NCI-H2227 treated with DMSO at 0.1 percent for 48 hours (cell line): ENCODE measurements at regions not wholly inside any gene's neighbourhood (a gene's known extent, or its start where the extent isn't known, plus 50 kb on each side); places are given as distances from the start of the nearest gene placed in this dataset.

Experiments used
- DNase-seq: peaks from one replicate; lab custom pipeline; 2025; lab: John Stamatoyannopoulos, UW

DNA sequence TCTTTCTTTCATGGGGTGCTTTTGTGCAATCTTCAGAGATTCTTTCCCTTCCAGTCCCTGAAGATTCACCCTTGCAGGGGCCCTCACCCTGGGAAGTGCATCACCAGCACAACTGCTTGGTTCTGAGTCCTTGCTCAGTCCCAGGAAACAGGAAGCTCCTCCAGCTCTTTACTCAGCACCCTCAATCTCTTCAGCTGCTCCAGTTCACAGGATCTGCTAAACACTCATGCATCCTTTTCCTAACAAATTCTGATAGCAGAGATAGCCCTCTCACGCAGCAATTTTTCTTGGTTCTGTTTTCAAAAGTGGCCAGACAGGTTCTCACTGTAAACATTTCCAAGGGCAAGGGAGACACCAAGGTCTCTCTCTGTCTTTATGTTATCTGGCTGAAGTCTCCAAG is 823.1 kb downstream of the LIG4 start:
- DNase-seq: no peak

DNA sequence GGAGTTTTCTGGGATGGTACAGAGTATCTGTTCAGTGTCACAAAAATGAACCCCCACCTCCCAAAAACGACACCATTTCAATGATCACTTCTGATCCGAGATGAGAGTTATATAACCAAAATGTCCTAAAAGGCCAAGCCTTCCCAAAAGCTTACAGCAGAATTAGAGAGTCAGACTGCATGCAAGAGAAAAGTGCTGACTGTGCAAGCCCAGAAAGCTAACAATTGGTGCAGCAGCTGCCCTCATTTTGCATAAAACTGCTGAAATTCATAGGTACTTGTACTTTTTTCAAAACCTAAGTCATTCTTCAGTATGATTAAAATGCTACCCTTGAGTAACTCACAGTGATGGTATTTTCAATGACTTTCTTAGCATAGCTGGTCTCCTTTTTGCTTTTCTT is 819.6 kb upstream of the ARGLU1 start:
- DNase-seq: no peak

DNA sequence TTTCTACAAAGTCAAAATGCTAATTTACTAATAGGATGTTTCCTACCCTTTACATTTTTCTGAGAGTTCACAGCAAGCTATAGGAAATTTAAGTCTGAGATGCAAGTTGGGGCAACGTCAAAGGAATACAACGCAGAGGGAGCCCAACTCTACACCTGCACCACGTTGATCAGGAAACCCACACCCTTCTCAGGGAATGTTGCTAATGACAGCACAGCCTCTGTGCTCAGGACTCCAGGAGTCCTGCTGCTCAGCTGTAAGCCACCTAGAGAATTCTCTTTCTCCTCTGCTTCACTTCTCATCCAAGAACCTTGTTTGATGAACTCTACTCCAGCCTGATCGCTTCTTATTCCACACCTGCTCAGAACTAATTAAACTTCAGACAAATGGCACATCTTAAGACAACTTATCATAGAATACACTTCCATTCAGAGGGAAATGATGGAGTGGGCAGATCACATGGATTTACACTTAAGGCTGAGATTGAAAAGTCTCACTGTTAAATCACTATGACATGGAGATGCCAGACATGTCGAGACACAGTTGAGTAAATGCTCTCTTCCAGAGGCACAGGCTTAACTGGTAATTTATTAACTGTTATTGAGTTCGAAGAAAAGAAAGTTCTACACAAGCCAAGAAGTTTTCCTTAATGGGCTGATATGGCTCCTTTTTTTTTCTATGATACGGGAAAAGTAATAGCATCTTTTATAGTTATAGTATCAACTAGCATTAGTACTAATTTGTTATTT is 811.6 kb upstream of the ARGLU1 start:
- no peak for DNase-seq

DNA sequence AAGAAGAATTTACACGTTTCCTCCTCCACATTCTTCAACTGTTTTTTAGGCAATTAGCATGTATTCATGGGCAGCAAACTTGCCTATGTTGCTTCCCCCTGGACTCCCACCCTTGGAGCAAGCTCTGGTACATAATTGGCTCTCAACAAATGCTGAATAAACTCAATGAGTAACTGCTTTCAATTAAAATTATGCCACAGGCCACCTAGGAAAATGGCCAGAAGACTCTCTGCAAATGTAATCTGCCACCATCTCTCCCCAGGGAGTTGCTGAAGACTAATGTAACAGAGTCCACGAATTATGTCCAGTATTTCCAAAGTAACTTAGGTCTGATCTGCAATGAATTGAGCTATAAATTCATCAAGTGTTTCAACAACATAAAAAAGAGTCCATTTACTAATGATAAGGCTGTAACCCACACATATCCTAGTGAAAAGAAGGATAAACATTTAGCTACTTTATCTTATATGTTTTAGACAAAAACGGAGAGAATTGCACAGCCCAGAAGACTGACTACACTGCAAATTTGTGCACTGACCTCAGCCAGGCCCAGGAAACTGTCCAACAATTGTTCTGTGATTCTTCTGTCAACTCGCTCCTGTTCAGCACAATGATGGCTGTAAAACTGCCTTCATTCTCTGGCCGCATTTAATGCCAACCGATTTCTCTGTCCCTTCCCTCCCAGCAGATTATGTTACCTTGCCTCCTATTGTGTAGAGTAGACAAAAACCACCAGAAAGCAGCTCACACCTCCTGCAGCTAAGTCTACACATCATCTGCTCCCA is 808.6 kb upstream of the ARGLU1 start:
- DNase-seq: no peak

DNA sequence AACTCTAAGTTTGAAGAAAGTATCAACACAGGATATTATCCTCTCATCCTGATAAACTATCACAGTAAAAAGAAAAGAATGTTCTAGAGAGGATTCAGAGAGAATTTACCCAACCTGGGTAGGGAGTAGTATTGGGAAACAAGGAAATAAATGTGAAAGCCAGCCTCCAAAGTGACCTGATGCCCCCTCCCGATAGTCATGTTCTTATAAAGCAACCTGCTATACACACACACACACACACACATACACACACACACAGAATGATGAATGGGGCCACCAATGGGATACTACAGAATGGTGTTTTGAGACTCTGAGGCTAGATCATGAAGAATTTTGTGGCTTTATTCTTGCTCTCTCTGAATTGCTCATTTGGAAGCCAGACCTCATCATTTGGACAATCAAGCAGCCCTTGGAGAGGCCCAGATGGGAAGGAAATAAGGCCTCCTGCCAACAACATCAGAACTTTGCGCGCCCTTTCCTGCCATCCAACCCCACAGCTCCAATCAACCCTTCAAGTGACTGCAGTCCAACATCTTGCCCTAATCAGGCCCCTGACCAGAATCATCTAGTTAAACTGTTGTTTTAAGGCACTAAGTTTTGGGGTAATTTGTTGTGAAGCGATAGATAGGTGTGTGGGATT is 807.9 kb upstream of the ARGLU1 start:
- DNase-seq: no peak

DNA sequence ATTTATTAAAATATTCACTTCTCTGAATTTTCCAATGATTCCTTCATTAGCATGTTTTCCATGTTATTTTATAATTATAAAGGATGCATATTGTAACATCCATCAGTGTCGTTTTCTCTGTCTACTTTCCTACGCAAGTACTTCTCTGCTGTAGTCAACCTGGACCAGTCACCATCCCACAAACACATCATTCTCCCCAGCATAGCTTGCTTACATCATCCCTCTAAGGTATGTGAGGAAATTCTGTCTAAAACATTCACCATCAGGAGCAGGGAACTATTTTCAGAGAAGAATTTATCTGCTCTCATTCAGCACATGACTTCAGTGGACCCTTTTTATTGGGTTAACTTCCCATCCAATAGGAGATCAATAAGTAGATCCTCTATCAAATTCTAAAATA is 806.1 kb upstream of the ARGLU1 start:
- DNase-seq: no peak

GRCh38 chr13:107373551-107373950 is 805.6 kb upstream of the ARGLU1 start:
- peak; percentile 31 for DNase-seq

DNA sequence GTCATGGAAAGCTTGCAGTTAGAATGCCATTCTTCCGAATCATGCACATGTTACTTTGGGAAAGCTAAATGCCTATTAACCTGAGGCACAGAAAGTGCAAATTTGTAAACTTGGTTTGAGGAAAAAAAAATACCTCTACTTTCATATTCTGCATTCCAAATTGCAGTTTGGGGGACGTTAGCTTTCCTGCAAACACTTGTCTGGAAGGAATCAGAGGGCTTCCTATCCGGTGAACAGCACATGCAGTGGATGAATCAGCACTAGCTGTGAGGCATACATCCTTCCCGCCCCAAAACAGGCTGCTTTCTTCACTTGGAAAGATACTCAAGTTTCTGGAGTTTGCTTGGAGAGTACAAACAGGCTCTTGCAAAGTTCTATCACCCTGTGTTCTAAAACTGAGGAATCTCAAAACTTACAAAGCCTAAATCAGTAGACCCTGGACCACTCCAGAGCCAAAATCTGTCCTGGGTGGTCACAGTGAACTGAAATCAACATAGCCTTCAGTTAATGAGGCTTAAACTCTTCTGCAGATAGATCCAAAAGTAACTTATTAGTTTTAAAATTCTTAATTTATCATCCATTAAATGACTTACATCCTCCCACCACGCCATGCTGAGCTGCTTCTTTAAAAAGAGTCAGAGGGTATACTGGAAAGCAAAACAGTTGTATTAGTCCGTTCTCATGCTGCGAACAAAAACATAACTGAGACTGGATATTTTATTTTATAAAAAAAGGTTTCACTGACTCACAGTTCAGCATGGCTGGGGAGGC is 802.3 kb upstream of the ARGLU1 start:
- DNase-seq: no peak

DNA sequence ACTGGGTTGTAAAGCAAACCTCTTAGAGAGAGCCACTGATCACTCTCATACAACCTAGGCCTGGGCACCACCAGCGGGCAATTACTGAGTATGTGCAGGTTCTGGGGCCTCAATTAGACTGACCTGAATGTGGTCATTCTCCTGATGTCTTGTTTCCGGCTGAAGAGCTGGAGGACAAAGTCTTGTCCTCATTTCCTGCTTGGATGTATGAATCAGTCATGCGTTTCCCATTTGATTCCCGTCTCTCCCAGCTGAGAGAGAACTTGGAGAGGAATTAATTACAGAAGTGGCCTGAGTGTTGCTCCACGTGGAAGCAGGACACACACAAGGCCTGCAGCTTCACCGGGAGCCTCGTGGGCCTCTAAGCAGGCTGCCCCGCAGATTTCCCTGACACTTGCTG is 799.3 kb upstream of the ARGLU1 start:
- no peak for DNase-seq

DNA sequence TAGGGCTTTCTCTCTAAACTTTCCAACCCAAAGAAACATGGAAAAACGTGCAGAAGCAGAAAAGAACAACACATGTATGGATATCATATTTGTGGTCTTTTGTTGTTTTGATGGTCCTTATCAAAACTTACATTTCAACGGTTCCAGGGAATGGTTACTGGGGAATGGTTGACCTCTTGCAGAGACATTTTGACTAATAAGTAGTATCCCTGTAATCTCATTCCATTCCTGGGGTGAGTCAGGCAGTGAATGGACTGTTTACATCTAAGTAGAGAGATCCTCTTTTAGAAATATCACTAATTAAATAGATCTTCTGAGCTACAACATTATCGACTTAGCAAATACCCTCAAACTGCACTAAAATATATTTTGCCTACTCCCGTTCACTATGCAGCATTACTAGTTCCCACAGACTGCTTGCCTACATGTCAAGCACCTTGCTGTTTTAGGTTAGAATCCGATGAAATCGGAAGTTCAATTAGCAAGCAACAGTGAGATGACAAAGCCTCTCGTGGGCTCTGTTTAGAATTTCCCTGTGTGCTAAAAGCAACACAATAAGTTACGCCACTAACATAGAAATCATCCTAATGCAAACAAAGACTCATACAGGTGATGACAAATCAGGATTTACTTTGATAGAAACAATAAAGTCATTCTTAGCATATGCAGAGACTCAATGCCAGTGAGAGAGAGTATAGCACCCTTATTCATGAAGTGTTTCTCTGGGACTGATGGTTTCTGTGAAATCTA is 797.7 kb upstream of the ARGLU1 start:
- no peak for DNase-seq

GRCh38 chr13:107364658-107365057 is 796.7 kb upstream of the ARGLU1 start:
- DNase-seq: no peak

- no peak for DNase-seq
Measured at GRCh38 chr13:107361666-107362065, 793.7 kb upstream of the ARGLU1 start.

GRCh38 chr13:107360010-107360409 is 792.1 kb upstream of the ARGLU1 start:
- no peak for DNase-seq

GRCh38 chr13:107358866-107359265 is 790.9 kb upstream of the ARGLU1 start:
- no peak for DNase-seq

GRCh38 chr13:107351305-107351704 is 783.4 kb upstream of the ARGLU1 start:
- peak; percentile 22 for DNase-seq

GRCh38 chr13:107348925-107349324 is 781.0 kb upstream of the ARGLU1 start:
- DNase-seq: no peak

DNA sequence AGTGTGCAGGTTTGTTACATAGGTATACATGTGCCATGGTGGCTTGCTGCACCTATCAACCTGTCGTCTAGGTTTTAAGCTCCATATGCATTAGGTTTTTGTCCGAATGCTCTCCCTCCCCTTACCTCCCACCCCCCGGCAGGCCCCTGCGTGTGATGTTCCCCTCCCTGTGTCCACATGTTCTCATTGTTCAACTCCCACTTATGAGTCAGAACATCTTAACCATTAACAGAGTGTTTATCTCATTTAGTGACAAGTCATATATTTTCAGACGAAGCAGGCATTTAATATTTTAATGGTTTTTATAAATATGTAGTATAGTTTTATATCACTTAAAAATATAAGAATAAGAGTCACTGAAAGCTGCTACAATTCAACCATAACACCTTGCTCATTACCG is 780.5 kb upstream of the ARGLU1 start:
- DNase-seq: no peak

- no peak for DNase-seq
Measured at GRCh38 chr13:107347641-107348369, 779.9 kb upstream of the ARGLU1 start.

DNA sequence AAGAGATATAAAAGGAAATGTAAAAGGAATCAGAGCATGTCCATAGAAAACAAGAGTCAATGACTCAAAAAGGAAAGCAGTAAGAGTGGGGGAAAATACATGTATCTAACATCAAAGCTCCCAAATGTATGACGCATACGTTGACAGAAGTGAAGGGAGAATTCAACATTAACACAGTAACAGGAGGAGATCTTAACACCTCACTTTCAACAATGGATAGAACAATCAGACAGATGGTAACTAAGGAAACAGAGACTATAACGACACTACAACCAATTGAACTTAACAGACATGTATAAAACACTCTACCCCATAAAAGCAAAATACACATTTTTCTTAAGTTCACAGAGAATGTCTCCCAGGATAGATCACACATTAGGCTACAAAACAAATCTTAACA is 774.8 kb upstream of the ARGLU1 start:
- DNase-seq: no peak

DNA sequence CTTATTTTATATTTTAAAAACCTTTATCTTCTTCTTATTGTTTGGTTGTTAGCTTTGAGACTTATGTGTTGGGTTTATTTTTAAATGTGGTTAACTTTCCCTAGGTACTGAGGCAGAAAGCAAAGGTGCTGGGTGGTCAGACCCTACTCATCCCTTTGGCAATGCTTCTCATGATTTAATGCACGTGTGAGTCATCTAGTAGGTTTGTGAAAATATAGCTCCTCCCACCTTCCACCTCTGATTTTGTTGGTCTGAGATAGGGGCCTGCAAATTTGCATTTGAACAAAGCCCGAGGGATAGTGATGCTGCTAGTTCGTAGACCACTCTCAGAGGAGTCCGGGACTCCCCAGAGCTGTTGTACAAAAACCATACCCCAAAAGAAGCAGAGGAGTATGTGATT is 771.3 kb upstream of the ARGLU1 start:
- no peak for DNase-seq

GRCh38 chr13:107332188-107332587 is 764.3 kb upstream of the ARGLU1 start:
- DNase-seq: no peak
